Type B pancreatic cell (in vitro differentiated cells): ENCODE measurements at regions not wholly inside any gene's neighbourhood (a gene's known extent, or its start where the extent isn't known, plus 50 kb on each side); places are given as distances from the start of the nearest gene placed in this dataset.

ENCODE experiments used
- DNase-seq: peaks from one replicate; pipeline ENCODE4 v3.0.0; 2021; ENCODE audit warnings: mixed read lengths; ENCODE audit not compliant: unreplicated experiment; ENCODE audit errors: extremely low spot score
- H3K27ac Mint-ChIP-seq: 2 replicates; pipeline ENCODE4 v1.8.0; 2021; ENCODE audit warnings: mild to moderate bottlenecking, mixed read lengths
- H3K27me3 Mint-ChIP-seq: 2 replicates; pipeline ENCODE4 v1.8.0; 2021; ENCODE audit warnings: mixed read lengths
- H3K36me3 Mint-ChIP-seq: 2 replicates; pipeline ENCODE4 v1.8.0; 2021; ENCODE audit warnings: mixed read lengths
- H3K4me1 Mint-ChIP-seq: one replicate; pipeline ENCODE4 v1.8.0; 2021; ENCODE audit warnings: mixed read lengths; ENCODE audit not compliant: unreplicated experiment
- H3K4me3 Mint-ChIP-seq: 2 replicates; pipeline ENCODE4 v1.8.0; 2021; ENCODE audit warnings: mild to moderate bottlenecking, mixed read lengths
- H3K9me3 Mint-ChIP-seq: 2 replicates; pipeline ENCODE4 v1.8.0; 2021; ENCODE audit warnings: mixed read lengths
- CTCF ChIP-seq: fragments of 200-600 bp; sonication (generic); conservative IDR thresholded peaks from 2 replicates; pipeline ENCODE4 v1.5.0; 2021; ENCODE audit warnings: antibody characterized with exemption, mild to moderate bottlenecking

DNA sequence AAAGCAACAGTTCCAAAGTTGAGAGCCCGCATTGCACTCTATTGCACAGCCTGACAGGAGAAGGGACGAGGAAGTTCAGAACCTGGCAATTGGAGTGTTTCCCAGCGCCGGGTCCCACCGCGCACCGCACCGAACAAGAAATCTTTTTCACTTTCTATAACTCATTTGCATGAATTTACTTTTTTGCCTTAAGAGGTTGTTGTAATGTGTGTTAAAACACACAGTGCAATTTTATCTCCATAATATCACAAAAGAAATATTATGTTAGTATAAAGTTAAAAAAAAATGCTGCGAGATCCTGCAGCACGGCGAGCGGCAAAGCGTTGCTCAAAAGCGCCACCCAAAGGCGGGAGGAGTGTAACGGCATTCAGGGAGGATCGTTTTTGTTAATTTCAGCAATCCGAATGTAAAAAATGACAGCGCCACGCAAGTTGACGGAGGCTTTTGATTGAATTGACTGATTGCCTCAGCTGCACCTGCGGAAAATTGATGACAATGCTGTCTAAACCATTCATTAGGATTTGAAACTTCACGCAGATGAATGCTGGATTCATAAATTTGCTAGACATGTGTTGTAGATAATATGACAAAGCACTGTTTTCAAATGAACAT lies 303.6 kb upstream of the ZNF507 start:
- H3K36me3 Mint-ChIP-seq = no peaks in the 10 kb centered on the region
- H3K27ac Mint-ChIP-seq = peak overlapping the region; percentile 22
- peak overlapping the region; percentile 84 for H3K4me3 Mint-ChIP-seq
- DNase-seq = no peak
- no peaks in the 10 kb centered on the region for H3K9me3 Mint-ChIP-seq
- peaks cover 87% of the 10 kb centered on the region for H3K27me3 Mint-ChIP-seq
- peaks cover 26% of the 10 kb centered on the region for H3K4me1 Mint-ChIP-seq
- peak; percentile 96 for TF ChIP-seq CTCF

- Mint-ChIP-seq H3K27me3 (peaks cover 78% of the 10 kb centered on the region), H3K4me1 (no peaks in the 10 kb centered on the region), H3K9me3 (no peaks in the 10 kb centered on the region), H3K4me3 (no peak overlapping the region), H3K36me3 (no peaks in the 10 kb centered on the region), H3K27ac (no peak overlapping the region)
- no peak for TF ChIP-seq CTCF
- DNase-seq = no peak
These were observed 297.6 kb upstream of the ZNF507 start for GRCh38 chr19:32047788-32048187.

DNA sequence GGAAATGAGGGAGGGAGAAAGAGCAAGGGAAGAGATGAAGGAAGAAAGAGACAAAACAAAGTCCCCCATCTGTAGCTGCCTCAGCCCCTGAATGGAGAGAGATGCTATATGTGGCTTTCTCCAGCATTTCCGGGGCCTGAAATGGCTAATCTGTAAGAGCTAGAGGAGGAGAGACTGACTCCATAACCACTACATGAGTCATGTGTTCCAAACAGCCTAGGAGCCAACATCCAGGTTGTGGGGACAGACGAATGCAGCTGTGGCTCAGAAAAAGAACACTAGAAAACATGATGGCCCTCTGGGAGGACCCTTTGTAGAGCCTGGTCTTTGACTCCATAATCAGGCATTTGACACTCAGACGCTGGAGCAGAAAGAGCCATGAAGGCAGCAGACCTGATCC lies 292.0 kb upstream of the ZNF507 start:
- no peaks in the 10 kb centered on the region for H3K36me3 Mint-ChIP-seq
- H3K27ac Mint-ChIP-seq = no peak overlapping the region
- no peaks in the 10 kb centered on the region for H3K9me3 Mint-ChIP-seq
- H3K4me3 Mint-ChIP-seq = no peak overlapping the region
- TF ChIP-seq CTCF = no peak
- H3K4me1 Mint-ChIP-seq = no peaks in the 10 kb centered on the region
- H3K27me3 Mint-ChIP-seq = peaks cover 75% of the 10 kb centered on the region
- no peak for DNase-seq

DNA sequence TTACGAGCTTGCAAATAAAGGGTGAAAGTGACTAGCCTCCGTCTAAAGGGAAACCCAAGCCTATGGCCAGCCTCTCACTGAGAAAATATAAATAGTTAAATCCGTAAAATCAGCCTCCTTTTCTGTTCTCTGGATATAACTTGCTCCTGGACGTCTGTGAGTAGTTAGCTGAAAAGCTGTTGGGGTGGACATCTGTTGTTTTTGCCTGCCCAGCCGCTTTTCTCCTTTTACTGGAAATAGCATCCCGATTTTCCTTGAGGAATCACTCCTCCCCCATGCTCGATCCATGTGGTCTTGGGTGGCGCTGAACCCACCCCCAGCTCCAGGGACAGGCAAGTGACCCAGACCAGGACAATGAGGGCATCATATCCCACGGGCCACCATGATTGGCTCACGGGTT lies 291.5 kb upstream of the ZNF507 start:
- H3K4me3 Mint-ChIP-seq = no peak overlapping the region
- DNase-seq = no peak

DNA sequence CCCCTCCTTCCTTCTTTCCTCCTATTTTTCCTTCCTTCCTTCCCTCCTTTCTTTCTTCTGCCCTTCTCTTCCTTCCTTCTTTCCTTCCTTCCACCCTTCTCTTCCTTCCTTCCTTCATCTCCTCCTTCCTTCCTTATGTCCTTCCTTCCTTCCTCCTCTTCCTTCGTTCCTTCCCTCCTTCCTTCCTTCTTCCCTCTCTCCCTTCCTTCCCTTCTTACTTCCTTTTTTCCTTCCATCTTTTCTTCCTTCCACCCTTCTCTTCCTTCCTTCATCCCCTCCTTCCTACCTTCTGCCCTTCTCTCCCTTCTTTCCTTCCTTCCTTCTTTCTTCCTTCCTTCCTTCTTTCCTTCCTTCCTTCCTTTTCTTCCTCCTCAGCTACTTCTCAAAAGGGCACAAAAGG lies 287.3 kb upstream of the ZNF507 start:
- H3K27me3 Mint-ChIP-seq = peaks cover 62% of the 10 kb centered on the region
- TF ChIP-seq CTCF = no peak
- no peak overlapping the region for H3K27ac Mint-ChIP-seq
- no peak overlapping the region for H3K4me3 Mint-ChIP-seq
- H3K9me3 Mint-ChIP-seq = no peaks in the 10 kb centered on the region
- no peaks in the 10 kb centered on the region for H3K4me1 Mint-ChIP-seq
- H3K36me3 Mint-ChIP-seq = no peaks in the 10 kb centered on the region
- no peak for DNase-seq

More for the DNA sequence above, 291.5 kb upstream of the ZNF507 start:
- no peaks in the 10 kb centered on the region for H3K36me3 Mint-ChIP-seq
- H3K9me3 Mint-ChIP-seq = no peaks in the 10 kb centered on the region
- peaks cover 73% of the 10 kb centered on the region for H3K27me3 Mint-ChIP-seq
- H3K27ac Mint-ChIP-seq = no peak overlapping the region
- H3K4me1 Mint-ChIP-seq = no peaks in the 10 kb centered on the region
- TF ChIP-seq CTCF = no peak

DNA sequence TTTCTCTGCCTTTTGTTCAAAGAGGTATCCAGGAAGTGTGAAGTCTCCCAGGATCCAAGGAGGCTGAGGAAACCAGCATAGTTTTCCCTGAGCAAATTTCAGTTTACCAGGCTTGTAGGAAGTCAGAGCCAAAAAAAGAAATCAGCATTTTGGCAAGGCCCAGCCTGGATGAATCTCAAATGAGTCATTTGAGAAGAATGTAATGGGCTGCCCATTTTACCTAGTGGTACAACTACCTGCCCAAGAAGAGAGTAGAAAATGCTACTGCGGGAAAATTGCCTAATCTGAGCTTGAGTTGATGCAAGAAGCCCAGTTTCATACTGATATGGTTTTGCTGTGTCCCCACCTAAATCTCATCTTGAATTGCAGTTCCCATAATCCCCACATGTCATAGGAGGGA lies 284.1 kb upstream of the ZNF507 start:
- TF ChIP-seq CTCF = no peak
- Mint-ChIP-seq H3K9me3 (no peaks in the 10 kb centered on the region), H3K4me1 (no peaks in the 10 kb centered on the region), H3K4me3 (no peak overlapping the region), H3K36me3 (no peaks in the 10 kb centered on the region), H3K27me3 (peaks cover 58% of the 10 kb centered on the region), H3K27ac (no peak overlapping the region)
- no peak for DNase-seq
